ENCODE measurements at regions not wholly inside any gene's neighbourhood (a gene's known extent, or its start where the extent isn't known, plus 50 kb on each side); places are given as distances from the start of the nearest gene placed in this dataset.

DNA sequence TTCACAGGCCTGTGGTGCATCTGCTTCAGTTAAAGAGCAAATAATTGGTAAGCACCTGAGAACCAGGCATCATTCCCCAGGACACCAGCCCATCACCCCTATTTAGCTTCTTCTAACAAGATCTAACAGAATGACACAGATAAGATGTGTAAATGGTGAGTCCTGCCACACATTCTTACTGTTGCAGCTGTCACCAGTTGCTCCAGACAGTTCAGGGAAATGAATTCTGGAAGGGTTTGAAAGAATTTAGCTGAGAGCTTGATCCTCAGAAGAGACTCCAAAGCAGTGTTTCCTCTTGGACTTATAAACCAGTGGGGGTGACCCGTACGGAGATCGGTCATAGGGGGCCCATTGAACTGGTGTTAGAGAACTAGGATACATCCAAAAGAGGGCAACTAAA, 238.0 kb downstream of the MEX3B start:
- H3K27me3 Mint-ChIP-seq (ENCODE audit: low read depth): no peaks in the 10 kb centered on the region
- WGBS (ENCODE audit: extremely low coverage, insufficient read length, low lambda C conversion rate): no CpG with 5 or more reads among the region's 3 CpGs

More for the DNA sequence above, 238.0 kb downstream of the MEX3B start:
- Histone ChIP-seq H4K8ac (replicated peaks; ENCODE audit: insufficient read length, low read depth, low read length) (no peak overlapping the region), H3K14ac (ENCODE audit: insufficient read depth, low read length) (no peak overlapping the region), H3K4me2 (ENCODE audit: insufficient read depth, insufficient read length, low read length) (no peak overlapping the region), H4K5ac (ENCODE audit: insufficient read length, low read depth, low read length) (no peak overlapping the region), H2AFZ (ENCODE audit: low read length) (no peak overlapping the region), H2AK5ac (ENCODE audit: insufficient read length, low read length) (no peak overlapping the region), H3K79me2 (ENCODE audit: insufficient read depth, low read length) (no peaks in the 10 kb centered on the region), H3K56ac (ENCODE audit: insufficient read length, low read depth, low read length) (no peak overlapping the region), H4K20me1 (ENCODE audit: control insufficient read depth, insufficient read depth, insufficient read length) (no peaks in the 10 kb centered on the region), H3K27me3 (ENCODE audit: insufficient read depth, low read length) (no peaks in the 10 kb centered on the region), H3K18ac (ENCODE audit: insufficient read length, low read depth, low read length) (no peak overlapping the region), H3K9ac (ENCODE audit: extremely low read depth, insufficient read length, low read length) (no peak overlapping the region), H3K4ac (ENCODE audit: low read depth, low read length) (no peak overlapping the region), H3K79me1 (ENCODE audit: insufficient read depth, low read depth, low read length, poor library complexity, severe bottlenecking) (no peaks in the 10 kb centered on the region), H4K91ac (ENCODE audit: insufficient read length, low read depth, low read length) (no peak overlapping the region), H2BK20ac (ENCODE audit: low read depth, low read length, poor library complexity, severe bottlenecking) (no peak overlapping the region), H3K27ac (ENCODE audit: insufficient read length, low read depth, low read length) (no peak overlapping the region), H2BK5ac (ENCODE audit: insufficient read length, low read length) (no peak overlapping the region), H3K4me1 (ENCODE audit: insufficient read depth, low read length) (no peaks in the 10 kb centered on the region; the same call in 1 of the 2 replicates), H3K9me3 (ENCODE audit: control insufficient read depth, low read depth, low read length) (no peaks in the 10 kb centered on the region), H3T11ph (ENCODE audit: low read length) (no peak overlapping the region), H3K23me2 (ENCODE audit: insufficient read length, low read depth, low read length, poor library complexity, severe bottlenecking) (no peaks in the 10 kb centered on the region), H2BK15ac (ENCODE audit: low read depth, low read length) (no peak overlapping the region), H2BK12ac (ENCODE audit: insufficient read length, low read depth, low read length) (no peak overlapping the region), H2BK120ac (ENCODE audit: low read depth, low read length, poor library complexity, severe bottlenecking) (no peak overlapping the region), H3K23ac (ENCODE audit: insufficient read length, low read depth, low read length) (no peak overlapping the region)
- Mint-ChIP-seq H3K4me1 (peaks cover 3 to 12% of the 10 kb centered on the region in 2 experiments), H3K36me3 (ENCODE audit: insufficient read depth in 1 of 3, low read depth in 3 of 3) (no peaks in the 10 kb centered on the region; a peak in 2 of 7 replicates), H3K27ac (no peak overlapping the region), H3K4me3 (no peak overlapping the region), H3K9me3 (no peaks in the 10 kb centered on the region; a peak in 2 of 5 replicates)
- DNase-seq: no peak
- TF ChIP-seq, protein P1, sequence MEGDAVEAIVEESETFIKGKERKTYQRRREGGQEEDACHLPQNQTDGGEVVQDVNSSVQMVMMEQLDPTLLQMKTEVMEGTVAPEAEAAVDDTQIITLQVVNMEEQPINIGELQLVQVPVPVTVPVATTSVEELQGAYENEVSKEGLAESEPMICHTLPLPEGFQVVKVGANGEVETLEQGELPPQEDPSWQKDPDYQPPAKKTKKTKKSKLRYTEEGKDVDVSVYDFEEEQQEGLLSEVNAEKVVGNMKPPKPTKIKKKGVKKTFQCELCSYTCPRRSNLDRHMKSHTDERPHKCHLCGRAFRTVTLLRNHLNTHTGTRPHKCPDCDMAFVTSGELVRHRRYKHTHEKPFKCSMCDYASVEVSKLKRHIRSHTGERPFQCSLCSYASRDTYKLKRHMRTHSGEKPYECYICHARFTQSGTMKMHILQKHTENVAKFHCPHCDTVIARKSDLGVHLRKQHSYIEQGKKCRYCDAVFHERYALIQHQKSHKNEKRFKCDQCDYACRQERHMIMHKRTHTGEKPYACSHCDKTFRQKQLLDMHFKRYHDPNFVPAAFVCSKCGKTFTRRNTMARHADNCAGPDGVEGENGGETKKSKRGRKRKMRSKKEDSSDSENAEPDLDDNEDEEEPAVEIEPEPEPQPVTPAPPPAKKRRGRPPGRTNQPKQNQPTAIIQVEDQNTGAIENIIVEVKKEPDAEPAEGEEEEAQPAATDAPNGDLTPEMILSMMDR (conservative IDR thresholded peaks at IDR 0.05): no peak

Data from H9 (cell line).